ENCODE measurements at regions not wholly inside any gene's neighbourhood (a gene's known extent, or its start where the extent isn't known, plus 50 kb on each side); places are given as distances from the start of the nearest gene placed in this dataset.

DNA sequence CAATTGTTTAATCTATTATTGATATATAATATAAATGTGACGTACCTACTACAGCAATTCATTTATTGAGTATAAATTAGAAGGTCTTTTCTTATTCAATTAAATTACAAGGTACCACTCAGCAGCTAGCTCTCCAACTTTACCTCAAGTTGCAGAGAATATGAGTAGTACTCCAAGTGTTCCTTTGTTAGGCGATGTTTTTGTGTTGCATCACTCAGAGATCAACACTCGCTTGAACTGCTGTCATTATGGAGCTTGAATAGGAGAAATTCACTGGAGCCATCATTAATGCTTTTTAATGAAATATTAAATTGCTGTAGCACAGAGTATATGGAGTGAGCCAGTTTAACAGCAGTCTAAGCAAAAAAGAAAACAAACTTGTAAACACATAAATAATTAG lies 320.0 kb downstream of the FSIP2 start:
- TF ChIP-seq CTCF (IDR thresholded peaks at IDR 0.05) (no peak), POLR2A (IDR thresholded peaks at IDR 0.05) (no peak)
